ENCODE measurements at regions not wholly inside any gene's neighbourhood (a gene's known extent, or its start where the extent isn't known, plus 50 kb on each side); places are given as distances from the start of the nearest gene placed in this dataset.
A peak's percentile ranks its signal among the peaks of the same experiment; 100 is the strongest.

DNA sequence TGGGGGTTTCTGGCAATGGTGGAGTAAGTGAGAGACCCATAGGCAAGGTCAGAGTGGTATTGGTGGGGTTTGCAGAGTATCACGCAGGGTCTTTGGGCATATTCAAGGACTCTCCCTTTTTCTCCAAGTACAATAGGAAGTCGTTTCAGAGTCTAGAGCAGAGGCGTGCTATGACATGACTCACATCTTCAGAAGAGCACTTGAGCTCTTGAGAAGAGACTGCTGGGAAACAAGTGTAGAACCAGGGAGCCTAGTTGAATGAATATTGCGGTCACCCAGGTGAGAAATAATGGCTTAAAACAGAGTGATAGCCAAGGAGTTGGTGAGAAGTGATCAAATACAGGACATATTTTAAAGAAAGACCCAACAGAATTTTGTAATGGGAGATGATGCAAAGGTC lies 813.4 kb downstream of the TLE1 start:
- Histone ChIP-seq H3K4me2 (no peak overlapping the region), H3K4me1 (peaks cover 2% of the 10 kb centered on the region), H4K20me1 (ENCODE audit: low read depth) (no peaks in the 10 kb centered on the region), H3K9ac (no peak overlapping the region), H3K79me2 (ENCODE audit: low read depth) (no peaks in the 10 kb centered on the region), H3K36me3 (no peaks in the 10 kb centered on the region), H3K27ac (no peak overlapping the region), H3K9me3 (ENCODE audit: low read depth) (no peaks in the 10 kb centered on the region), H3K4me3 (no peak overlapping the region), H3K27me3 (no peaks in the 10 kb centered on the region), H3F3A (ENCODE audit: low read depth) (no peaks in the 10 kb centered on the region), H2AFZ (replicated peaks) (no peak overlapping the region)
- no peak for DNase-seq (ENCODE audit: low spot score)
- Mint-ChIP-seq H3K36me3 (peaks cover 3% of the 10 kb centered on the region), H3K27ac (no peak overlapping the region), H3K4me1 (peaks cover under 1% of the 10 kb centered on the region), H3K9me3 (peaks cover 8% of the 10 kb centered on the region), H3K4me3 (no peak overlapping the region), H3K27me3 (ENCODE audit: insufficient read depth, low read depth) (peaks cover 2% of the 10 kb centered on the region)
- TF ChIP-seq EZH2phosphoT487 (IDR thresholded peaks at IDR 0.05) = no peak
- TF ChIP-seq, protein P1, sequence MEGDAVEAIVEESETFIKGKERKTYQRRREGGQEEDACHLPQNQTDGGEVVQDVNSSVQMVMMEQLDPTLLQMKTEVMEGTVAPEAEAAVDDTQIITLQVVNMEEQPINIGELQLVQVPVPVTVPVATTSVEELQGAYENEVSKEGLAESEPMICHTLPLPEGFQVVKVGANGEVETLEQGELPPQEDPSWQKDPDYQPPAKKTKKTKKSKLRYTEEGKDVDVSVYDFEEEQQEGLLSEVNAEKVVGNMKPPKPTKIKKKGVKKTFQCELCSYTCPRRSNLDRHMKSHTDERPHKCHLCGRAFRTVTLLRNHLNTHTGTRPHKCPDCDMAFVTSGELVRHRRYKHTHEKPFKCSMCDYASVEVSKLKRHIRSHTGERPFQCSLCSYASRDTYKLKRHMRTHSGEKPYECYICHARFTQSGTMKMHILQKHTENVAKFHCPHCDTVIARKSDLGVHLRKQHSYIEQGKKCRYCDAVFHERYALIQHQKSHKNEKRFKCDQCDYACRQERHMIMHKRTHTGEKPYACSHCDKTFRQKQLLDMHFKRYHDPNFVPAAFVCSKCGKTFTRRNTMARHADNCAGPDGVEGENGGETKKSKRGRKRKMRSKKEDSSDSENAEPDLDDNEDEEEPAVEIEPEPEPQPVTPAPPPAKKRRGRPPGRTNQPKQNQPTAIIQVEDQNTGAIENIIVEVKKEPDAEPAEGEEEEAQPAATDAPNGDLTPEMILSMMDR (IDR thresholded peaks at IDR 0.05) = no peak
- TF ChIP-seq EZH2 (IDR thresholded peaks at IDR 0.05) = no peak

DNA sequence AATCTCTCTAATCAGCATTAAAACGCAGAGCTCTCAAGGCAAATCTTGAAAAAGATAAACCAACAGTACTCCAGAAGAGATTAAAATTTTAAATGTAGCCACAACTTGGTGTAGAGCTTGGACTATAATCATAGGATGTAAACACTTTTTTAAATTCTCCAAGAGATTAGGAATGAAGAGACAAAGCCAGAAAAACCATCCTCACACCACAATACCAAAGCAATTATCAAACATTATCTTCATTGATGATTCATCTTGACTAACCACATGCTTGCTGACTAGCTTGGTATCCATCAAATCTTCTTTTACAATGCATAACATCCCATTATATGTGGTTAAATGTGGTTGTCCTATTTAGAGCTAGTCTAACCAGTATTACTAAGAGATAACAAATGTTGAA lies 815.1 kb downstream of the TLE1 start:
- no peak overlapping the region for H3K4me2 ChIP-seq
- H3K4me3 Mint-ChIP-seq = no peak overlapping the region
- no peaks in the 10 kb centered on the region for H3K27me3 ChIP-seq
- H3K27me3 Mint-ChIP-seq (ENCODE audit: insufficient read depth, low read depth) = peaks cover 2% of the 10 kb centered on the region
- TF ChIP-seq EZH2phosphoT487 (IDR thresholded peaks at IDR 0.05) (no peak), EZH2 (IDR thresholded peaks at IDR 0.05) (no peak)
- TF ChIP-seq, protein P1 (IDR thresholded peaks at IDR 0.05) = no peak
- H2AFZ ChIP-seq (replicated peaks) = no peak overlapping the region
- H3K36me3 ChIP-seq = no peaks in the 10 kb centered on the region
- H3K4me1 ChIP-seq = no peaks in the 10 kb centered on the region
- no peaks in the 10 kb centered on the region for H4K20me1 ChIP-seq (ENCODE audit: low read depth)
- no peaks in the 10 kb centered on the region for H3F3A ChIP-seq (ENCODE audit: low read depth)
- H3K4me3 ChIP-seq = no peak overlapping the region
- no peaks in the 10 kb centered on the region for H3K9me3 ChIP-seq (ENCODE audit: low read depth)
- peaks cover 8% of the 10 kb centered on the region for H3K9me3 Mint-ChIP-seq
- no peak for DNase-seq (ENCODE audit: low spot score)
- no peaks in the 10 kb centered on the region for H3K4me1 Mint-ChIP-seq
- H3K9ac ChIP-seq = no peak overlapping the region
- H3K27ac ChIP-seq = no peak overlapping the region
- peaks cover 3% of the 10 kb centered on the region for H3K36me3 Mint-ChIP-seq
- no peaks in the 10 kb centered on the region for H3K79me2 ChIP-seq (ENCODE audit: low read depth)
- H3K27ac Mint-ChIP-seq = no peak overlapping the region

DNA sequence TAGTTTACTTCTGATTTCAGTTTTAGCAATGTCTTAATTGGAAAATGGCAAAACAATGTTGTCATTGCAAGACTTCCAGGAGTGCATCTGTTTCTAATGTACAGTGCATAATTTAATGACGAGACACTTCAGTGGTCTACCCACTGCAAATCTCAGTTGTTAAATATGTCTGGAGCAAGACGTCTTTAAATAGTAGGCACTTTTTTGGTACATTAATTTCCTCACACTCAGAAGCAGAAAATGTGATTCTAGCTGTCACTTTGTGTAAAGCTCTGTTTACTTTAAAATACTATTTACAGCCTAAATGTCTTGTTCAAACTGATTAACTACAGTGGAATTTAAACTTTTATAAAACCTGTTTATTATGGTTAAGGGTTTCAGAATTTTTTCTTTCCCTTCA lies 815.5 kb downstream of the TLE1 start:
- Mint-ChIP-seq H3K9me3 (peaks cover 8% of the 10 kb centered on the region), H3K4me3 (no peak overlapping the region), H3K27me3 (ENCODE audit: insufficient read depth, low read depth) (no peaks in the 10 kb centered on the region), H3K4me1 (no peaks in the 10 kb centered on the region), H3K27ac (no peak overlapping the region), H3K36me3 (peaks cover 3% of the 10 kb centered on the region)
- H3F3A ChIP-seq (ENCODE audit: low read depth) = no peaks in the 10 kb centered on the region
- H3K9ac ChIP-seq = no peak overlapping the region
- TF ChIP-seq, protein P1 (IDR thresholded peaks at IDR 0.05) = no peak
- TF ChIP-seq EZH2phosphoT487 (IDR thresholded peaks at IDR 0.05) = no peak
- TF ChIP-seq EZH2 (IDR thresholded peaks at IDR 0.05) = no peak
- H3K36me3 ChIP-seq = no peaks in the 10 kb centered on the region
- H3K4me1 ChIP-seq = no peaks in the 10 kb centered on the region
- no peaks in the 10 kb centered on the region for H3K9me3 ChIP-seq (ENCODE audit: low read depth)
- H3K27ac ChIP-seq = no peak overlapping the region
- no peaks in the 10 kb centered on the region for H3K27me3 ChIP-seq
- peak overlapping the region; percentile 9 for H2AFZ ChIP-seq (replicated peaks)
- H3K4me3 ChIP-seq = no peak overlapping the region
- no peak for DNase-seq (ENCODE audit: low spot score)
- no peaks in the 10 kb centered on the region for H3K79me2 ChIP-seq (ENCODE audit: low read depth)
- H3K4me2 ChIP-seq = no peak overlapping the region
- H4K20me1 ChIP-seq (ENCODE audit: low read depth) = no peaks in the 10 kb centered on the region

Data from neural progenitor cell (in vitro differentiated cells).